CD14-positive monocyte (primary cell): ENCODE measurements at regions not wholly inside any gene's neighbourhood (a gene's known extent, or its start where the extent isn't known, plus 50 kb on each side); places are given as distances from the start of the nearest gene placed in this dataset.

Experiments
- DNase-seq, 3 donors: peaks; one replicate each; pipeline ENCODE4 v3.0.0-alpha.2; 2011 to 2022
- H2AFZ ChIP-seq: 2 replicates; pipeline ENCODE4 v1.6.0; 2012; ENCODE audit warnings: mild to moderate bottlenecking, low read depth, low read length, inconsistent platforms; ENCODE audit not compliant: insufficient read depth, poor library complexity, severe bottlenecking
- H3K27ac ChIP-seq, 2 donors: 1 replicate in 1 of 2; 2 replicates in 1 of 2; pipeline ENCODE4 v1.5.1; 2012 to 2013; ENCODE audit warnings: low read length in 2 of 2, control low read depth in 1 of 2, inconsistent platforms in 1 of 2, low read depth in 1 of 2, mild to moderate bottlenecking in 1 of 2
- H3K27me3 ChIP-seq, 2 donors: one replicate each; pipeline versions ENCODE4 v1.6.0 to v1.6.1; 2011 to 2013; ENCODE audit warnings: low read length in 2 of 2; ENCODE audit not compliant: control insufficient read depth in 2 of 2, insufficient read depth in 2 of 2
- H3K36me3 ChIP-seq, 2 donors: replicated peaks in 1 of 2; 1 replicate in 1 of 2; 2 replicates in 1 of 2; pipeline versions ENCODE4 v1.5.1 to v1.6.1; 2012 to 2013; ENCODE audit warnings: low read length in 2 of 2, control low read depth in 1 of 2, inconsistent platforms in 1 of 2, mild to moderate bottlenecking in 1 of 2; ENCODE audit not compliant: insufficient read depth in 2 of 2, control insufficient read depth in 1 of 2
- H3K4me1 ChIP-seq, 2 donors: 1 replicate in 1 of 2; 2 replicates in 1 of 2; pipeline versions ENCODE4 v1.5.1 to v1.6.1; 2012 to 2013; ENCODE audit warnings: low read length in 2 of 2, control low read depth in 1 of 2, inconsistent platforms in 1 of 2, mild to moderate bottlenecking in 1 of 2, moderate library complexity in 1 of 2; ENCODE audit not compliant: insufficient read depth in 2 of 2, control insufficient read depth in 1 of 2
- H3K4me2 ChIP-seq: replicated peaks from 2 replicates; pipeline ENCODE3; 2012; ENCODE audit warnings: low read length, moderate library complexity, mild to moderate bottlenecking; ENCODE audit not compliant: poor library complexity, severe bottlenecking; ENCODE audit errors: extremely low read depth
- H3K4me3 ChIP-seq, 3 experiments: fragments of 200-600 bp in 1 of 3; sonication (generic) in 1 of 3; replicated peaks in 1 of 3; 1 replicate in 2 of 3; 2 replicates in 1 of 3; pipeline ENCODE4 v1.5.1; 2011 to 2013; ENCODE audit warnings: low read length in 3 of 3, mild to moderate bottlenecking in 3 of 3, control low read depth in 2 of 3, low read depth in 2 of 3, inconsistent platforms in 1 of 3, moderate library complexity in 1 of 3
- H3K79me2 ChIP-seq: 2 replicates; pipeline ENCODE4 v1.6.0; 2012; ENCODE audit warnings: mild to moderate bottlenecking, control low read depth, inconsistent platforms, low read length, moderate library complexity; ENCODE audit not compliant: insufficient read depth
- H3K9ac ChIP-seq: 2 replicates; pipeline ENCODE4 v1.6.0; 2017; ENCODE audit warnings: low read length, mild to moderate bottlenecking; ENCODE audit not compliant: insufficient read depth, poor library complexity, severe bottlenecking
- H3K9me3 ChIP-seq, 2 donors: replicated peaks in 1 of 2; 1 replicate in 1 of 2; 2 replicates in 1 of 2; pipeline versions ENCODE4 v1.5.1 to v1.6.1; 2012 to 2013; ENCODE audit warnings: low read length in 2 of 2, control low read depth in 1 of 2; ENCODE audit not compliant: control insufficient read depth in 1 of 2, insufficient read depth in 1 of 2
- H4K20me1 ChIP-seq: 2 replicates; pipeline ENCODE4 v1.6.0; 2012; ENCODE audit warnings: mild to moderate bottlenecking, low read length, control low read depth, moderate library complexity; ENCODE audit not compliant: insufficient read depth
- H3K27ac Mint-ChIP-seq, 7 donors: one replicate each; pipeline ENCODE4 v1.8.0; 2020; ENCODE audit warnings: mild to moderate bottlenecking in 7 of 7, mixed read lengths in 7 of 7, moderate library complexity in 6 of 7, inconsistent platforms in 2 of 7
- H3K27me3 Mint-ChIP-seq, 3 donors: one replicate each; pipeline ENCODE4 v1.8.0; 2021 to 2022; ENCODE audit warnings: low read depth in 3 of 3, mild to moderate bottlenecking in 3 of 3, mixed read lengths in 3 of 3, moderate library complexity in 3 of 3, inconsistent platforms in 1 of 3
- H3K36me3 Mint-ChIP-seq, 2 donors: one replicate each; pipeline ENCODE4 v1.8.0; 2020; ENCODE audit warnings: mixed read lengths in 2 of 2, inconsistent platforms in 1 of 2, mild to moderate bottlenecking in 1 of 2
- H3K4me1 Mint-ChIP-seq: one replicate; pipeline ENCODE4 v1.8.0; 2020; ENCODE audit warnings: mild to moderate bottlenecking, mixed read lengths
- H3K4me3 Mint-ChIP-seq, 2 donors: one replicate each; pipeline ENCODE4 v1.8.0; 2020; ENCODE audit warnings: mild to moderate bottlenecking in 2 of 2, mixed read lengths in 2 of 2, moderate library complexity in 1 of 2
- H3K9me3 Mint-ChIP-seq, 7 donors: one replicate each; pipeline ENCODE4 v1.8.0; 2020 to 2022; ENCODE audit warnings: mixed read lengths in 7 of 7, mild to moderate bottlenecking in 6 of 7, moderate library complexity in 6 of 7, inconsistent platforms in 2 of 7
- CTCF ChIP-seq: fragments of 200-600 bp; IDR thresholded peaks from one replicate; pipeline ENCODE4 v1.8.0; 2022; ENCODE audit warnings: antibody characterized with exemption, mild to moderate bottlenecking
- WGBS: methylation state at CpG from one replicate; pipeline ENCODE4 v1.1.5; 2013; ENCODE audit warnings: missing lambda C conversion rate; ENCODE audit not compliant: insufficient coverage; 5-methylcytosine and 5-hydroxymethylcytosine counted together
- intact Hi-C, 2 donors: fragments of 100-400 bp; cut with micrococcal nuclease; formaldehyde crosslinking; loops; one replicate each; pipeline versions ENCODE4 v1.15.0 to v1.15.1; 2023

- Mint-ChIP-seq H3K4me1 (no peaks in the 10 kb centered on the region), H3K36me3 (no peaks in the 10 kb centered on the region), H3K9me3 (peaks cover 2 to 24% (median 14%) of the 10 kb centered on the region in 7 donors), H3K4me3 (no peak overlapping the region), H3K27me3 (peaks cover 0 to 3% (median 0%) of the 10 kb centered on the region in 3 donors), H3K27ac (no peak overlapping the region)
- peaks cover 19 to 27% of the 10 kb centered on the region in 2 donors for H3K9me3 ChIP-seq
- no peak overlapping the region for H2AFZ ChIP-seq
- H3K9ac ChIP-seq, result no peak overlapping the region
- no peaks in the 10 kb centered on the region for H3K36me3 ChIP-seq
- TF ChIP-seq CTCF, result no peak
- H3K4me3 ChIP-seq, result no peak overlapping the region
- 100% methylated on average over 1 of the region's 5 CpGs for WGBS
- H3K4me1 ChIP-seq, result no peaks in the 10 kb centered on the region
- no peaks in the 10 kb centered on the region for H4K20me1 ChIP-seq
- no peak for DNase-seq
- no peaks in the 10 kb centered on the region for H3K27me3 ChIP-seq
- no peaks in the 10 kb centered on the region for H3K79me2 ChIP-seq
- H3K4me2 ChIP-seq, result no peak overlapping the region
- intact Hi-C loops, result no loop called here
- no peak overlapping the region for H3K27ac ChIP-seq
These were observed 646.9 kb upstream of the PCDH9 start for GRCh38 chr13:67877031-67877430.

GRCh38 chr13:67867206-67867605 is 637.1 kb upstream of the PCDH9 start:
- no peak overlapping the region for H3K4me2 ChIP-seq
- H3K79me2 ChIP-seq, result no peaks in the 10 kb centered on the region
- H3K4me3 Mint-ChIP-seq, result no peak overlapping the region
- no peak overlapping the region for H3K9ac ChIP-seq
- TF ChIP-seq CTCF, result no peak
- H3K27ac Mint-ChIP-seq, result no peak overlapping the region
- no peak for DNase-seq
- no peaks in the 10 kb centered on the region for H3K36me3 ChIP-seq
- H2AFZ ChIP-seq, result no peak overlapping the region
- no peaks in the 10 kb centered on the region for H3K4me1 Mint-ChIP-seq
- no peaks in the 10 kb centered on the region for H3K27me3 Mint-ChIP-seq
- H3K27ac ChIP-seq, result no peak overlapping the region
- H3K9me3 Mint-ChIP-seq, result peaks cover 0 to 11% (median 6%) of the 10 kb centered on the region in 7 donors
- H3K9me3 ChIP-seq, result peaks cover 3 to 6% of the 10 kb centered on the region in 2 donors
- no peaks in the 10 kb centered on the region for H3K27me3 ChIP-seq
- no peaks in the 10 kb centered on the region for H3K4me1 ChIP-seq
- intact Hi-C loops, result no loop called here
- 100% methylated on average over 1 of the region's 2 CpGs for WGBS
- no peak overlapping the region for H3K4me3 ChIP-seq
- H4K20me1 ChIP-seq, result no peaks in the 10 kb centered on the region
- H3K36me3 Mint-ChIP-seq, result no peaks in the 10 kb centered on the region
